ENCODE measurements at regions not wholly inside any gene's neighbourhood (a gene's known extent, or its start where the extent isn't known, plus 50 kb on each side); places are given as distances from the start of the nearest gene placed in this dataset.
A peak's percentile ranks its signal among the peaks of the same experiment; 100 is the strongest.

DNA sequence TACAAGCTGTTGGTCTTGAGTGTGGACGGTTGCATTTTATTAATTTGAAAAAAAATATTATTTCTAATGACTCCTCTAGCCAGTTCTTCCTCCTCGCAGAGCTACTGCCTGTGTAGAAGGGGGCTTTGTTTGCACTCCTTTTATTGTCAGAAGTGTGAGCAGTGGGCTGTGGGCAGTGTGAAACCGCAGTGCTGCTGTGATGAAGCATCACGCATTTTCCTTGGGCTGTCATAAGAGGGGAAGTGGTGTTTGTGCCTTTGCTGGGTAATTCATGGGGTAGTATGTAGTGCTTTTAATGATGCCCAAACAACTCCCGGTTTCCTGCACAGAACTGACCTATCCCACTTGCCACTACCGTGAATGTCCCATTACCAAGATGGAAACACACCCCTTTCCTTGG, 357.3 kb downstream of the ZNF536 start:
- no peak overlapping the region for H3K4me3 ChIP-seq
- TF ChIP-seq, protein P1, sequence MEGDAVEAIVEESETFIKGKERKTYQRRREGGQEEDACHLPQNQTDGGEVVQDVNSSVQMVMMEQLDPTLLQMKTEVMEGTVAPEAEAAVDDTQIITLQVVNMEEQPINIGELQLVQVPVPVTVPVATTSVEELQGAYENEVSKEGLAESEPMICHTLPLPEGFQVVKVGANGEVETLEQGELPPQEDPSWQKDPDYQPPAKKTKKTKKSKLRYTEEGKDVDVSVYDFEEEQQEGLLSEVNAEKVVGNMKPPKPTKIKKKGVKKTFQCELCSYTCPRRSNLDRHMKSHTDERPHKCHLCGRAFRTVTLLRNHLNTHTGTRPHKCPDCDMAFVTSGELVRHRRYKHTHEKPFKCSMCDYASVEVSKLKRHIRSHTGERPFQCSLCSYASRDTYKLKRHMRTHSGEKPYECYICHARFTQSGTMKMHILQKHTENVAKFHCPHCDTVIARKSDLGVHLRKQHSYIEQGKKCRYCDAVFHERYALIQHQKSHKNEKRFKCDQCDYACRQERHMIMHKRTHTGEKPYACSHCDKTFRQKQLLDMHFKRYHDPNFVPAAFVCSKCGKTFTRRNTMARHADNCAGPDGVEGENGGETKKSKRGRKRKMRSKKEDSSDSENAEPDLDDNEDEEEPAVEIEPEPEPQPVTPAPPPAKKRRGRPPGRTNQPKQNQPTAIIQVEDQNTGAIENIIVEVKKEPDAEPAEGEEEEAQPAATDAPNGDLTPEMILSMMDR (IDR thresholded peaks at IDR 0.05; ENCODE audit: borderline replicate concordance), result no peak

DNA sequence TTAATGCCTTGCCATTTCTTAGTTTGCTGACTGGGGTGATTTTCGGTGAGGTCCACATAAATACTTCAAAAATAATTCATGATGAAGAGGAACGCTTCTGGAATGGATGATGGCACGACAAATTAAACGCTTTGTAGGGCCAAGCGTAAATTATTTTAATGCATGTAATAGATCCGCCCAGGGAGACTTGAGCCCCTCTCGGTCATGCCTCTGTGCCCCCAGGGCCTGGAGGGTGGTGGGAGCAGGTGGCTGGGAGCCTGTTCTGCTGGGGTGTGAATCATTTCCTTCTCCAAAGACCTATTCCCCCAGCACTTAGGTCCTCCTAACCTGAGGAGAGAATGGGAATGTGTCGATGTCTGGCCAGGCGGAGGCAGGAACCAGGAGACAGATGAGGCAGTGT, 350.6 kb downstream of the ZNF536 start:
- H3K36me3 ChIP-seq, result no peaks in the 10 kb centered on the region
- intact Hi-C loops (cut with micrococcal nuclease), result no loop called here
- no peak overlapping the region for H3K27ac ChIP-seq (replicated peaks)
- no peak overlapping the region for H3K4me3 ChIP-seq
- TF ChIP-seq, protein P1 (IDR thresholded peaks at IDR 0.05; ENCODE audit: borderline replicate concordance), result no peak
- H3K4me1 ChIP-seq, result peaks cover 21% of the 10 kb centered on the region
- H3K27me3 ChIP-seq (ENCODE audit: low read depth), result no peaks in the 10 kb centered on the region
- no peak for DNase-seq
- no peaks in the 10 kb centered on the region for H3K9me3 ChIP-seq (replicated peaks)

More for the DNA sequence above, 357.3 kb downstream of the ZNF536 start:
- Histone ChIP-seq H3K9me3 (replicated peaks) (no peaks in the 10 kb centered on the region), H3K27me3 (ENCODE audit: low read depth) (peaks cover 13% of the 10 kb centered on the region), H3K27ac (replicated peaks) (no peak overlapping the region), H3K36me3 (no peaks in the 10 kb centered on the region), H3K4me1 (no peaks in the 10 kb centered on the region)
- intact Hi-C loops (cut with micrococcal nuclease), result no loop called here
- no peak for DNase-seq

DNA sequence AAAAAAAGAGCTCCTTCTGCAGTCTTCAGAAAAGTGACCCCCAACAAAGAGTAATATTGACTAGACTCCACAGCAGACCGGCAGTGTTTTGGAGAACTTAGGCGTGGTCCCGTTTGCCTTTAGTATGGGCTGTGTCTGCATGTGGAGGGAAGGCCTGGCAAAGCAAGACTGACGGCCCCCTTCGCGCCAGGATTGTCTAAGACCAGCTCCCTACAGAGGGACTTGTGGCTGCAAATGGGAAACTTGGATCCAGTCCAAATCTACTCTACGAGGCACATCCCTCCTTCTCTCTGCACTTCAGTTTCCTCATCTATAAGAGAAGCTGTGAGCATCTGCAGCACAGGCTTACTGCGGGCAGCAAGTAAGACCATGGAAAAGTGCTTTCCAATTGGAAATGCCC, 350.0 kb downstream of the ZNF536 start:
- no peaks in the 10 kb centered on the region for H3K27me3 ChIP-seq (ENCODE audit: low read depth)
- H3K4me3 ChIP-seq, result no peak overlapping the region
- peaks cover 21% of the 10 kb centered on the region for H3K4me1 ChIP-seq
- DNase-seq, result no peak
- no peaks in the 10 kb centered on the region for H3K9me3 ChIP-seq (replicated peaks)
- H3K27ac ChIP-seq (replicated peaks), result no peak overlapping the region
- H3K36me3 ChIP-seq, result no peaks in the 10 kb centered on the region
- intact Hi-C loops (cut with micrococcal nuclease), result no loop called here
- TF ChIP-seq, protein P1 (IDR thresholded peaks at IDR 0.05; ENCODE audit: borderline replicate concordance), result no peak

DNA sequence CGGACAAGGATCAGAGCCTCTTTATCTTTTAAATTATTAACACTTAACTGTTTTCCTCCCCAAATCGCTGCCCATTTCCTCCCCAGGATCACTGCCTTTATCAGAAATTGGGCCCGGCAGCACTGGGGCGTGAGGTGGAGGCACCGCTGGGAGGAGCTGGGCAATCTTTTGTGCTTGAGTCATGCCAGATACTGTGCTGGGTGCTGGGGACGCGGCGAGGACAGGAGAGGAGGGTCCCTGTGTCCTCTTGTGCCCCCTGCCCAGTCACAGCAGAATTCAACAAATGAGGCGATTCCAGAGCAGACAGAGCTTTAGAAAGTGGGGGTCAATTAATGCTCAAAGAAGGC, 347.8 kb downstream of the ZNF536 start:
- Histone ChIP-seq H3K9me3 (replicated peaks) (no peaks in the 10 kb centered on the region), H3K4me3 (peak overlapping the region; percentile 77), H3K27me3 (ENCODE audit: low read depth) (no peaks in the 10 kb centered on the region), H3K36me3 (no peaks in the 10 kb centered on the region), H3K4me1 (peaks cover 21% of the 10 kb centered on the region), H3K27ac (replicated peaks) (peak overlapping the region; percentile 92)
- TF ChIP-seq, protein P1 (IDR thresholded peaks at IDR 0.05; ENCODE audit: borderline replicate concordance), result no peak
- intact Hi-C loops (cut with micrococcal nuclease), result no loop called here
- DNase-seq, result no peak

DNA sequence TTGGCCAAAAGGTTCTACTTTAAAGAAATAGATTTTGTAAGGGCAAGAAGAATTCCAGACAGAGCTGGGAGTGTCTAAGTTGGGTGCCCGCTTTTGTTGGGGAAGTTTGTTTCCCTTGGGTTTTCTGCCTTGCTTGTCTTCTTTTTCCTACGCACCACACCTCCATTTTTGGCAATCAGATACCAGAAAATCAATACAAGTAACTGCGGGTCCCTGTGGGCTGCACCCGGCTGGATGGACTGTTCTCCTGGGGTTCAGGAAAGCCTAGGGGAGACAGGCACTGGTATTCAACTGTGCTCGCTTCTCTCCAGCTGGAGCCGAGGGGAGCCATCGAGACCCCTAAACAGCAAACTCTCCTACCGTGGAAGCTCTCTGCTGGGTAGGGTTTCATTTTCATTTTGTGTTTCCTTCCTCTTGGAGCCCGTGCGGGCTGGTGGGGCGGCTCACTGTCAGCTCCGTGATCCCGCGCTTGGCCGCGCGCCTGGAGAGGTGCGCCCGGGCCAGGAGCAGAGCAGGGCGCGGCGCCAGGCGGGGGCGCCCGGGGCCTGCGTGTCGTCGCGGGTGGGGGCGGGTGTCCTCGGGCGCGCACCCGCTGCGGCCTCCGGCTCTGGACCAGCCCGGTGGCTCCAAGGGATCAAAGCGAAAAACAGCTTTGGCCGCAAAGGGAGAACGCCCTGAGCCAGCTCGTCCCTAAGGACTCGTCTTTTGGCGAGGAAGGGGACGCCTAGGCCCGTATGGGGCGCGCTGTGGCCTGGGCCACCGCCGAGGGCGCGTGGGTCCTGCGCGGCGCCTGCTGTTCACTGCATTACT, 347.2 kb downstream of the ZNF536 start:
- DNase-seq, result peak; percentile 81
- peak overlapping the region; percentile 92 for H3K27ac ChIP-seq (replicated peaks)
- H3K36me3 ChIP-seq, result no peaks in the 10 kb centered on the region
- no peaks in the 10 kb centered on the region for H3K9me3 ChIP-seq (replicated peaks)
- peak overlapping the region; percentile 77 for H3K4me3 ChIP-seq
- intact Hi-C loops (cut with micrococcal nuclease), result no loop called here
- TF ChIP-seq, protein P1 (IDR thresholded peaks at IDR 0.05; ENCODE audit: borderline replicate concordance), result no peak
- peaks cover 21% of the 10 kb centered on the region for H3K4me1 ChIP-seq
- H3K27me3 ChIP-seq (ENCODE audit: low read depth), result no peaks in the 10 kb centered on the region

All from left ventricle myocardium inferior (tissue), 1 donor.